ENCODE measurements at regions not wholly inside any gene's neighbourhood (a gene's known extent, or its start where the extent isn't known, plus 50 kb on each side); places are given as distances from the start of the nearest gene placed in this dataset.

DNA sequence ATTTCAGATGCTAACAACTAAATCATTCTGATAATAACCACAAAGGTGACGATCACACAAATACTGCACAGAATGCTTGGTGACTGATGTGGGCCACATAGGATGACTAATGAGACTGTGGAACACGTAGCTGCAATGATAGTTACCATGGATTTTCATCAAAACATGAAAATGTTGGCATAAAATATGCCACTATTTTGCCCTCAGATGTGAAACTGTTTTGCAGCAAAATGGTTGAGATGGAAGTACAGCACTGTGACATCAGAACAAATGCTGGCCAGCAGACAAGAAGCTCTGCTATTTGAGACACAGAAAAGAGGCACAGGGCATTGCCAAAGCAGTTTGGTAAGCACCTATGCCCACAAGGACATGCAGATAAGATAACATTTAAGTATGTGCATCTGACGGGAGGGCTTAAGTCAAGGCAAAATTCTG lies 83.8 kb downstream of the NIBAN1 start:
- WGBS (ENCODE audit: low lambda C conversion rate), result 2% methylated on average over 3 of the region's 3 CpGs
- DNase-seq (ENCODE audit: low spot score) (no peak), ATAC-seq (no peak), FAIRE-seq (no peak)
- no TSS peak for BruUV-seq (replicated peaks)
- no peak overlapping the region for H3K27ac ChIP-seq (ENCODE audit: extremely low read length, insufficient read depth, low read length)
- no peaks in the 10 kb centered on the region for H4K20me1 ChIP-seq (ENCODE audit: insufficient read depth, low read length)
- peaks cover 0 to 4% of the 10 kb centered on the region in 2 experiments; a peak in 1 of 5 replicates for H3K27me3 ChIP-seq (ENCODE audit: control insufficient read depth in 1 of 2, insufficient read depth in 2 of 2, low read length in 2 of 2)
- H3K9me3 ChIP-seq (ENCODE audit: low read length), result no peaks in the 10 kb centered on the region
- no peaks in the 10 kb centered on the region for H3K79me2 ChIP-seq (ENCODE audit: insufficient read depth, low read length)
- POLR2A ChIA-PET, result no interaction called here
- H3K36me3 ChIP-seq (replicated peaks in 1 of 2; ENCODE audit: control insufficient read depth in 1 of 2, insufficient read depth in 2 of 2, low read length in 2 of 2), result no peaks in the 10 kb centered on the region
- no peak overlapping the region for H3K4me2 ChIP-seq (ENCODE audit: low read depth, low read length)
- no peak overlapping the region for H3K4me3 ChIP-seq (replicated peaks in 1 of 3; ENCODE audit: insufficient read depth in 1 of 3, low read depth in 2 of 3, low read length in 3 of 3)
- CTCF ChIA-PET (ENCODE audit: low intra/inter-chr PET ratio, low total read pairs), result no interaction called here
- intact Hi-C loops (cut with micrococcal nuclease; ENCODE audit: unreplicated experiment) (no loop called here), in situ Hi-C loops (cut with HindIII; ENCODE audit: extremely low pct_ligation_motif_present, low pct_unique_long_range_greater_than_20kb) (no loop called here)
- no peak for TF ChIP-seq FOXA1 (IDR thresholded peaks at IDR 0.05)
- TF ChIP-seq FOXA1 (CRISPR knock-in tag; IDR thresholded peaks at IDR 0.05), result no peak
- TF ChIP-seq, protein P1, sequence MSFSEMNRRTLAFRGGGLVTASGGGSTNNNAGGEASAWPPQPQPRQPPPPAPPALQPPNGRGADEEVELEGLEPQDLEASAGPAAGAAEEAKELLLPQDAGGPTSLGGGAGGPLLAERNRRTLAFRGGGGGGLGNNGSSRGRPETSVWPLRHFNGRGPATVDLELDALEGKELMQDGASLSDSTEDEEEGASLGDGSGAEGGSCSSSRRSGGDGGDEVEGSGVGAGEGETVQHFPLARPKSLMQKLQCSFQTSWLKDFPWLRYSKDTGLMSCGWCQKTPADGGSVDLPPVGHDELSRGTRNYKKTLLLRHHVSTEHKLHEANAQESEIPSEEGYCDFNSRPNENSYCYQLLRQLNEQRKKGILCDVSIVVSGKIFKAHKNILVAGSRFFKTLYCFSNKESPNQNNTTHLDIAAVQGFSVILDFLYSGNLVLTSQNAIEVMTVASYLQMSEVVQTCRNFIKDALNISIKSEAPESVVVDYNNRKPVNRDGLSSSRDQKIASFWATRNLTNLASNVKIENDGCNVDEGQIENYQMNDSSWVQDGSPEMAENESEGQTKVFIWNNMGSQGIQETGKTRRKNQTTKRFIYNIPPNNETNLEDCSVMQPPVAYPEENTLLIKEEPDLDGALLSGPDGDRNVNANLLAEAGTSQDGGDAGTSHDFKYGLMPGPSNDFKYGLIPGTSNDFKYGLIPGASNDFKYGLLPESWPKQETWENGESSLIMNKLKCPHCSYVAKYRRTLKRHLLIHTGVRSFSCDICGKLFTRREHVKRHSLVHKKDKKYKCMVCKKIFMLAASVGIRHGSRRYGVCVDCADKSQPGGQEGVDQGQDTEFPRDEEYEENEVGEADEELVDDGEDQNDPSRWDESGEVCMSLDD (CRISPR knock-in tag; IDR thresholded peaks at IDR 0.05; ENCODE audit: borderline replicate concordance), result no peak
- TF ChIP-seq ZNF572 (CRISPR knock-in tag; IDR thresholded peaks at IDR 0.05), result no peak
- TF ChIP-seq RELA (CRISPR knock-in tag; IDR thresholded peaks at IDR 0.05), result no peak
- TF ChIP-seq ZFP90 (CRISPR knock-in tag; IDR thresholded peaks at IDR 0.05; ENCODE audit: borderline replicate concordance), result no peak
- no peak for TF ChIP-seq ZSCAN29 (CRISPR knock-in tag; conservative IDR thresholded peaks at IDR 0.05)
- TF ChIP-seq, protein P2, sequence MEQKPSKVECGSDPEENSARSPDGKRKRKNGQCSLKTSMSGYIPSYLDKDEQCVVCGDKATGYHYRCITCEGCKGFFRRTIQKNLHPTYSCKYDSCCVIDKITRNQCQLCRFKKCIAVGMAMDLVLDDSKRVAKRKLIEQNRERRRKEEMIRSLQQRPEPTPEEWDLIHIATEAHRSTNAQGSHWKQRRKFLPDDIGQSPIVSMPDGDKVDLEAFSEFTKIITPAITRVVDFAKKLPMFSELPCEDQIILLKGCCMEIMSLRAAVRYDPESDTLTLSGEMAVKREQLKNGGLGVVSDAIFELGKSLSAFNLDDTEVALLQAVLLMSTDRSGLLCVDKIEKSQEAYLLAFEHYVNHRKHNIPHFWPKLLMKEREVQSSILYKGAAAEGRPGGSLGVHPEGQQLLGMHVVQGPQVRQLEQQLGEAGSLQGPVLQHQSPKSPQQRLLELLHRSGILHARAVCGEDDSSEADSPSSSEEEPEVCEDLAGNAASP (CRISPR knock-in tag; IDR thresholded peaks at IDR 0.05; ENCODE audit: borderline replicate concordance), result no peak
- TF ChIP-seq ZNF282 (IDR thresholded peaks at IDR 0.05; ENCODE audit: partially characterized antibody), result no peak
- TF ChIP-seq SCMH1 (CRISPR knock-in tag; IDR thresholded peaks at IDR 0.05; ENCODE audit: borderline replicate concordance), result no peak
- TF ChIP-seq KLF6 (CRISPR knock-in tag; IDR thresholded peaks at IDR 0.05), result no peak
- TF ChIP-seq IRX3 (CRISPR knock-in tag; IDR thresholded peaks at IDR 0.05; ENCODE audit: borderline replicate concordance, low read depth), result no peak
- no peak overlapping the region for H3K9ac ChIP-seq (ENCODE audit: insufficient read depth, low read depth, low read length)
- H3K4me1 ChIP-seq (ENCODE audit: insufficient read depth, low read length), result no peaks in the 10 kb centered on the region
- no peak overlapping the region for H2AFZ ChIP-seq (ENCODE audit: low read length)
